Tibial nerve (tissue), 4 donors: ENCODE measurements at regions not wholly inside any gene's neighbourhood (a gene's known extent, or its start where the extent isn't known, plus 50 kb on each side); places are given as distances from the start of the nearest gene placed in this dataset.
A peak's percentile ranks its signal among the peaks of the same experiment; 100 is the strongest.

ENCODE experiments used
- DNase-seq, 2 donors: peaks; one replicate each; pipeline ENCODE4 v3.0.0-alpha.2; 2019; ENCODE audit warnings: low spot score in 2 of 2
- H3K27ac ChIP-seq, 4 donors: fragments of 200-600 bp; sonication (generic) in 3 of 4; one replicate each; pipeline ENCODE4 v1.5.1; 2017 to 2019; ENCODE audit warnings: mild to moderate bottlenecking in 1 of 4
- H3K27me3 ChIP-seq, 2 donors: fragments of 200-600 bp; sonication (generic) in 1 of 2; one replicate each; pipeline versions ENCODE4 v1.5.1 to v1.6.0; 2017 to 2019
- H3K36me3 ChIP-seq, 3 donors: fragments of 200-600 bp; sonication (generic); one replicate each; pipeline ENCODE4 v1.5.1; 2018 to 2019
- H3K4me1 ChIP-seq, 4 donors: fragments of 200-600 bp; sonication (generic) in 3 of 4; one replicate each; pipeline ENCODE4 v1.5.1; 2017 to 2019
- H3K4me3 ChIP-seq, 4 donors: fragments of 200-600 bp; sonication (generic) in 3 of 4; one replicate each; pipeline ENCODE4 v1.5.1; 2017 to 2019; ENCODE audit warnings: mild to moderate bottlenecking in 1 of 4, moderate library complexity in 1 of 4
- H3K9me3 ChIP-seq, 4 donors: fragments of 200-600 bp; sonication (generic) in 3 of 4; one replicate each; pipeline ENCODE4 v1.5.1; 2017 to 2019
- CTCF ChIP-seq, 5 experiments: fragments of 200-600 bp in 3 of 5; fragments of 450-650 bp in 2 of 5; sonication (generic) in 3 of 5; IDR thresholded peaks; one replicate each; pipeline ENCODE4 v1.5.1; 2016 to 2019; ENCODE audit warnings: antibody characterized with exemption in 5 of 5, mild to moderate bottlenecking in 3 of 5, moderate library complexity in 2 of 5
- EP300 ChIP-seq, 2 donors: sonication (generic); formaldehyde crosslinking; IDR thresholded peaks; one replicate each; pipeline ENCODE4 v1.6.1; 2017; ENCODE audit warnings: antibody characterized with exemption in 2 of 2, mild to moderate bottlenecking in 1 of 2
- POLR2A ChIP-seq, 2 donors: fragments of 450-650 bp; IDR thresholded peaks; one replicate each; pipeline ENCODE4 v1.6.1; 2017; ENCODE audit warnings: antibody characterized with exemption in 2 of 2, mild to moderate bottlenecking in 2 of 2, moderate library complexity in 2 of 2
- WGBS, 2 donors: methylation state at CpG; one replicate each; pipeline ENCODE4 v1.1.5; 2018; 5-methylcytosine and 5-hydroxymethylcytosine counted together

GRCh38 chr1:221841983-221842335, 100.1 kb upstream of the DUSP10 start:
- no peak for TF ChIP-seq POLR2A (IDR thresholded peaks at IDR 0.05)
- TF ChIP-seq EP300 (IDR thresholded peaks at IDR 0.05), result no peak
- no peak for TF ChIP-seq CTCF (IDR thresholded peaks at IDR 0.05)
- Histone ChIP-seq H3K9me3 (no peaks in the 10 kb centered on the region), H3K27me3 (no peaks in the 10 kb centered on the region), H3K27ac (no peak overlapping the region), H3K4me3 (no peak overlapping the region), H3K36me3 (no peaks in the 10 kb centered on the region), H3K4me1 (no peaks in the 10 kb centered on the region)
- no peak for DNase-seq

- no peak overlapping the region for H3K4me3 ChIP-seq
- TF ChIP-seq EP300 (IDR thresholded peaks at IDR 0.05) (no peak), POLR2A (IDR thresholded peaks at IDR 0.05) (no peak), CTCF (IDR thresholded peaks at IDR 0.05) (no peak)
- no peaks in the 10 kb centered on the region for H3K4me1 ChIP-seq
- DNase-seq, result no peak
- no peaks in the 10 kb centered on the region for H3K27me3 ChIP-seq
- H3K27ac ChIP-seq, result peak overlapping the region in 1 of 4 donors; percentile 46
- 54 to 55% methylated on average over 4 of the region's 4 CpGs for WGBS, 2 donors
- no peaks in the 10 kb centered on the region for H3K9me3 ChIP-seq
- H3K36me3 ChIP-seq, result no peaks in the 10 kb centered on the region
Measured at GRCh38 chr1:221841251-221841982, 99.5 kb upstream of the DUSP10 start.

GRCh38 chr1:221840511-221841243, 98.8 kb upstream of the DUSP10 start:
- no peak overlapping the region for H3K4me3 ChIP-seq
- peak overlapping the region in 1 of 4 donors; percentile 46 for H3K27ac ChIP-seq
- H3K36me3 ChIP-seq, result no peaks in the 10 kb centered on the region
- TF ChIP-seq CTCF (IDR thresholded peaks at IDR 0.05) (no peak), POLR2A (IDR thresholded peaks at IDR 0.05) (no peak), EP300 (IDR thresholded peaks at IDR 0.05) (peak in 1 of 2 donors; percentile 33)
- no peaks in the 10 kb centered on the region for H3K27me3 ChIP-seq
- H3K4me1 ChIP-seq, result no peaks in the 10 kb centered on the region
- 68 to 70% methylated on average over 5 of the region's 5 CpGs for whole genome bisulfite sequencing, 2 donors
- H3K9me3 ChIP-seq, result no peaks in the 10 kb centered on the region
- peak in 1 of 2 donors; percentile 22 for DNase-seq

GRCh38 chr1:221839782-221840395, 98.0 kb upstream of the DUSP10 start:
- H3K4me3 ChIP-seq, result no peak overlapping the region
- DNase-seq, result peak in 1 of 2 donors; percentile 46
- TF ChIP-seq POLR2A (IDR thresholded peaks at IDR 0.05), result no peak
- TF ChIP-seq EP300 (IDR thresholded peaks at IDR 0.05), result peak in 1 of 2 donors; percentile 38
- no peaks in the 10 kb centered on the region for H3K27me3 ChIP-seq
- no peaks in the 10 kb centered on the region for H3K4me1 ChIP-seq
- no peaks in the 10 kb centered on the region for H3K36me3 ChIP-seq
- WGBS, 2 donors, result 74 to 83% methylated on average over 7 of the region's 7 CpGs
- peak overlapping the region in 1 of 4 donors; percentile 24 for H3K27ac ChIP-seq
- H3K9me3 ChIP-seq, result no peaks in the 10 kb centered on the region

GRCh38 chr1:221839321-221839720, 97.4 kb upstream of the DUSP10 start:
- Histone ChIP-seq H3K27me3 (no peaks in the 10 kb centered on the region), H3K27ac (no peak overlapping the region), H3K36me3 (no peaks in the 10 kb centered on the region), H3K9me3 (no peaks in the 10 kb centered on the region), H3K4me1 (no peaks in the 10 kb centered on the region), H3K4me3 (no peak overlapping the region)
- TF ChIP-seq POLR2A (IDR thresholded peaks at IDR 0.05), result no peak
- no peak for TF ChIP-seq EP300 (IDR thresholded peaks at IDR 0.05)
- TF ChIP-seq CTCF (IDR thresholded peaks at IDR 0.05), result no peak
- 79 to 96% methylated on average over 1 of the region's 1 CpG for WGBS, 2 donors
- DNase-seq, result no peak
